Bronchial epithelial cell (primary cell): ENCODE measurements at regions not wholly inside any gene's neighbourhood (a gene's known extent, or its start where the extent isn't known, plus 50 kb on each side); places are given as distances from the start of the nearest gene placed in this dataset.
A peak's percentile ranks its signal among the peaks of the same experiment; 100 is the strongest.

ENCODE experiments used
- DNase-seq: peaks from one replicate; pipeline ENCODE4 v3.0.0-alpha.2; 2010; ENCODE audit warnings: low read depth
- FAIRE-seq: peaks from 2 replicates; lab custom pipeline; 2011; peaks lifted over from hg19 to GRCh38; lab: Jason Lieb, UNC
- H3K27me3 ChIP-seq: 2 replicates; pipeline ENCODE4 v1.5.1; 2011; ENCODE audit warnings: low read length; ENCODE audit not compliant: control insufficient read depth, insufficient read depth
- H3K36me3 ChIP-seq: 2 replicates; pipeline ENCODE4 v1.5.1; 2011; ENCODE audit warnings: low read length; ENCODE audit not compliant: control insufficient read depth, insufficient read depth
- H3K4me3 ChIP-seq: 2 replicates; pipeline ENCODE4 v1.5.1; 2011; ENCODE audit warnings: mild to moderate bottlenecking, low read depth, low read length, control low read depth
- TF ChIP-seq, protein P1 (sequence below): IDR thresholded peaks from 2 replicates; pipeline ENCODE4 v1.5.1; 2011; ENCODE audit warnings: mild to moderate bottlenecking, moderate library complexity, low read length, control low read depth, inconsistent platforms; ENCODE audit not compliant: insufficient read depth, severe bottlenecking

DNA sequence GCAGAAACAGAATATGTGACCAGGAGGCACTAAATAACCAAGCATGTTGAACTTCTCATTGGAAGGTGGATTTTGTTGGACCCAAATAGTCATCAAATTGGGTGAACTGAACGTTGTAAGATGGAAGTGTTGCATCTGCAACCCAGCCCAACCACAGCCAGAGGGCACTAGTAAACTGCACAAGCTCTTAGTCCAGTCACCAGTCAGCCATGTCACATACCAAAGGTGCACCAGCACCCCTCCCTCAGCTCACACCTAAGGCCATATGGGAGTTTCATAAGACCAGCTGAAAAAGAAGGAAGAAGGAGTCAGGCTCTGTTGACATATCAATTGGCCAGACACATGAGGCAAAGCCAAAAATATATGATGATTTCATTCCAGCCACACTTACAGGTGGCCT lies 481.7 kb upstream of the NR5A2 start:
- H3K27me3 ChIP-seq = no peaks in the 10 kb centered on the region
- no peak overlapping the region for H3K4me3 ChIP-seq
- DNase-seq = peak; percentile 78
- peak; percentile 92 for FAIRE-seq
- H3K36me3 ChIP-seq = no peaks in the 10 kb centered on the region
- TF ChIP-seq, protein P1, sequence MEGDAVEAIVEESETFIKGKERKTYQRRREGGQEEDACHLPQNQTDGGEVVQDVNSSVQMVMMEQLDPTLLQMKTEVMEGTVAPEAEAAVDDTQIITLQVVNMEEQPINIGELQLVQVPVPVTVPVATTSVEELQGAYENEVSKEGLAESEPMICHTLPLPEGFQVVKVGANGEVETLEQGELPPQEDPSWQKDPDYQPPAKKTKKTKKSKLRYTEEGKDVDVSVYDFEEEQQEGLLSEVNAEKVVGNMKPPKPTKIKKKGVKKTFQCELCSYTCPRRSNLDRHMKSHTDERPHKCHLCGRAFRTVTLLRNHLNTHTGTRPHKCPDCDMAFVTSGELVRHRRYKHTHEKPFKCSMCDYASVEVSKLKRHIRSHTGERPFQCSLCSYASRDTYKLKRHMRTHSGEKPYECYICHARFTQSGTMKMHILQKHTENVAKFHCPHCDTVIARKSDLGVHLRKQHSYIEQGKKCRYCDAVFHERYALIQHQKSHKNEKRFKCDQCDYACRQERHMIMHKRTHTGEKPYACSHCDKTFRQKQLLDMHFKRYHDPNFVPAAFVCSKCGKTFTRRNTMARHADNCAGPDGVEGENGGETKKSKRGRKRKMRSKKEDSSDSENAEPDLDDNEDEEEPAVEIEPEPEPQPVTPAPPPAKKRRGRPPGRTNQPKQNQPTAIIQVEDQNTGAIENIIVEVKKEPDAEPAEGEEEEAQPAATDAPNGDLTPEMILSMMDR = peak; percentile 69

DNA sequence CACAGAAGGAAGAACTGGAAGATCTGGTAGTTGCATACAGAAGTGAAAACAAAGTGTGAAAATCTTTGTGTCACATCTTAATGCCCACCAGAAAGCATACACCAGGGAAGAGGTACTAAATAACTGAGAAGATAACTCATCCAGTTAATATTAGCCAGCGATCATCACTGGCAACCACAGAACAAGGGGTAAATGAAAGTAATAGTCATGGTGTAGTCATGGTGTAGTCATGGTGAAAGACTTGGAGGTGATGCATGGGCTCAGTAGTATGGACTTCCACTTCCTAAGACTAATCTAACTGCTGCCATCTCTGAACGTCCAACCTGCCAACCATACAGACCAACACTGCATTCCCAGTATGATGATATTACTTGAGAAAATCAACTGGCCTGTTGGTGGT lies 481.2 kb upstream of the NR5A2 start:
- FAIRE-seq = no peak
- DNase-seq = peak; percentile 71
- TF ChIP-seq, protein P1 = no peak
- no peak overlapping the region for H3K4me3 ChIP-seq
- no peaks in the 10 kb centered on the region for H3K36me3 ChIP-seq
- no peaks in the 10 kb centered on the region for H3K27me3 ChIP-seq

DNA sequence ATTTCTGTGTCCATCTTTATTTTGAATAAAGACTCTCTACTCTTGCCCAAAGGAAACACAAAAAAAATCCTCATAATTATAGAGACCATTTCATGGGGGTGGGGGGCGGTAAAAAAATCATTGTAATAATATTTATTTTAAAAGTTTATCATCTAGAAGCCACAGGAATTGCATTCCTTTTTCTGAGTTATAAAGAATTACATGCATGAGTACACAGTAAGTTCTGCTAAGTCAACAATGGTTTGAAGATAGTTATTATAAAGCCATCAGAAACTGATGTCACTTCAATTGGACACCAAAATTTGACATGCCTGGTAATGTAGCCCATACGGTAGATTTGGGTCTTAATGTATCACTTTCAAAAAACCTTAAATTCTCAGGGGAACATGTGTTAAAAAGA lies 478.1 kb upstream of the NR5A2 start:
- DNase-seq (no peak), FAIRE-seq (no peak)
- TF ChIP-seq, protein P1 = no peak
- Histone ChIP-seq H3K27me3 (no peaks in the 10 kb centered on the region), H3K4me3 (no peak overlapping the region), H3K36me3 (no peaks in the 10 kb centered on the region)

DNA sequence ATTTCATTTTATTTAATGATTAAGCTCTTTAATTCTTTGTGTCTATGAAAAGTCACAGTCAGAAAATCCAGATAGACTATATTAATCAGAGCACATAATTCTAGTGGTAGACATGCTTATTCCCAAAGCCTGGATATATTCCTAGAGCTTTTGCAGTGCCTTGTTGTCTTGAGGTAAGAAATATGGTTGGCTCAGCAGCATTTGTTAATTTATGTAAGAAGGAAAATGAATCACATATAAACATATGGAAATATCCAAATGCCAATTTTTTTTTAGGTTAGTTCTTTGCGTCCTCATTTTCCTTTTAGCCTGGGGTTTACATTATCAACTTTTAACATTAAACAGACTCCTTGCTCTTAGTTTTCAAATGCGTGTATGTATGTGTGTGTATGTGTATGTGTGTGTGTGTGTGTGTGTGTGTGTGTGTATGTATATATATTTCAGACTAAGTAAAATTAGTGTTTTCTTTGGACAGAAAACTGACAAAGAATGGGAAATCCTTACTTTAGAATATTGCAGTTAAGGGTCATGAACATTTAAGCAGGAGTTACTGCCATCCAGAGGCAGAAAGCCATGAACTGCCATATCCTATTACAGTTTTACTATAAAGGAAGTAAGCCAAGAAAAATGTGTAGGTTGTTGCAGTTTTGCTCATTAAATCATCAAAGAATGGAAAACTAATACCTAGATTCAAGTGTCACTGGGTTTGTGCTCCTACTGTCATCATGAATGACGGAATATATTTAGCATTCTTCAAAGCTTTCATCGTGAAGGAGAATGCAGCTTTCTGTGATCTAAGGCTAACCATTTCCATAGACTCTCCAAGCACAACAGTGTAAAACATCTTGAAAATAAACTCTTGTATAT lies 477.1 kb upstream of the NR5A2 start:
- FAIRE-seq = no peak
- no peak for DNase-seq
- Histone ChIP-seq H3K4me3 (no peak overlapping the region), H3K36me3 (no peaks in the 10 kb centered on the region), H3K27me3 (no peaks in the 10 kb centered on the region)
- TF ChIP-seq, protein P1 = no peak

DNA sequence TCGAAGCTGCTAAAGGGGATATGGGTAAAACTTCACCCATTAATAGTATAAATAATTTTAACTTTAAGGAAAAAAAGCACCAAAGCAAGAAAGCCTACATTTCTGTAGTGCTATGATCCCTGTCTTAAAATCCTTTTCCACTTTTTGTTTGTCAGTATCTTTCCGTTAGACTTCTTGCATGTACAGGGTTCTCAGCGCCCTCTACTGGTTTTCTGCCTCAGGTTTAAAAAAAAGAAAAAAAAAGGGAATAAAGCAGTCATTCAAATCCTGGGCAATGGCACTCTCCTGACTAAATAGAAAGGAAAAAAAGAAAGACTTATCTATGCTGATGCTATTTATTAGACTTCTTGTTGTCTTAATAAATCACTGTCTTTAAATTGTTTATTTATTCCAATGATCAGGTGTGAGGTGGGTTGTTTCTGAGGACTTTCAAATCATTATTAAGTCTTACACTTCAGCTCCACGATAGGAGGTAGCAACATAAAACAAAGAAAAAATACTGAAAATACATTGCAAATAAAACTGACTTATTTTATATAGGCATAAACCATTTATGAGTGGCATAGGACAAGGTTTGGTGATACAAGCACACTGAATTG lies 475.4 kb upstream of the NR5A2 start:
- Histone ChIP-seq H3K36me3 (no peaks in the 10 kb centered on the region), H3K4me3 (no peak overlapping the region), H3K27me3 (no peaks in the 10 kb centered on the region)
- TF ChIP-seq, protein P1 = peak; percentile 65
- DNase-seq (peak; percentile 60), FAIRE-seq (no peak)
